ENCODE measurements at regions not wholly inside any gene's neighbourhood (a gene's known extent, or its start where the extent isn't known, plus 50 kb on each side); places are given as distances from the start of the nearest gene placed in this dataset.
"Not testable (repeated sequence)": the region's sequence is repeated elsewhere in the genome, so short reads cannot be mapped to it uniquely, and the experiment has no call there.

GRCh38 chr21:14903172-14903865 lies 161.5 kb downstream of the NRIP1 start:
- in situ Hi-C loops (cut with MboI; ENCODE audit: low sequenced_read_pairs) = no loop called here

GRCh38 chr21:14901482-14901958 lies 163.3 kb downstream of the NRIP1 start:
- in situ Hi-C loops (cut with MboI; ENCODE audit: low sequenced_read_pairs) = no loop called here

- in situ Hi-C loops (cut with MboI; ENCODE audit: low sequenced_read_pairs) = no loop called here
These were observed 164.2 kb downstream of the NRIP1 start for GRCh38 chr21:14900611-14901010.

- in situ Hi-C loops (cut with MboI; ENCODE audit: low sequenced_read_pairs) = no loop called here
These were observed 164.7 kb downstream of the NRIP1 start for GRCh38 chr21:14900058-14900457.

- in situ Hi-C loops (cut with MboI; ENCODE audit: low sequenced_read_pairs) = no loop called here
These were observed 169.0 kb downstream of the NRIP1 start for GRCh38 chr21:14895792-14896191.

- in situ Hi-C loops (cut with MboI; ENCODE audit: low sequenced_read_pairs) = no loop called here
These were observed 174.7 kb downstream of the NRIP1 start for GRCh38 chr21:14890141-14890540.

- in situ Hi-C loops (cut with MboI; ENCODE audit: low sequenced_read_pairs) = no loop called here
These were observed 175.6 kb downstream of the NRIP1 start for GRCh38 chr21:14889080-14889810.

GRCh38 chr21:14888202-14888601 lies 176.6 kb downstream of the NRIP1 start:
- in situ Hi-C loops (cut with MboI; ENCODE audit: low sequenced_read_pairs) = no loop called here

- in situ Hi-C loops (cut with MboI; ENCODE audit: low sequenced_read_pairs) = no loop called here
These were observed 178.8 kb downstream of the NRIP1 start for GRCh38 chr21:14886001-14886400.

GRCh38 chr21:14883351-14883750 lies 181.4 kb downstream of the NRIP1 start:
- in situ Hi-C loops (cut with MboI; ENCODE audit: low sequenced_read_pairs) = no loop called here

- in situ Hi-C loops (cut with MboI; ENCODE audit: low sequenced_read_pairs) = not testable (repeated sequence)
These were observed 182.3 kb downstream of the NRIP1 start for GRCh38 chr21:14882545-14882944.

- in situ Hi-C loops (cut with MboI; ENCODE audit: low sequenced_read_pairs) = no loop called here
These were observed 182.8 kb downstream of the NRIP1 start for GRCh38 chr21:14881863-14882499.

- in situ Hi-C loops (cut with MboI; ENCODE audit: low sequenced_read_pairs) = no loop called here
These were observed 183.9 kb downstream of the NRIP1 start for GRCh38 chr21:14880922-14881321.

GRCh38 chr21:14879458-14879857 lies 185.3 kb downstream of the NRIP1 start:
- in situ Hi-C loops (cut with MboI; ENCODE audit: low sequenced_read_pairs) = no loop called here

GRCh38 chr21:14878971-14879370 lies 185.8 kb downstream of the NRIP1 start:
- in situ Hi-C loops (cut with MboI; ENCODE audit: low sequenced_read_pairs) = no loop called here

- in situ Hi-C loops (cut with MboI; ENCODE audit: low sequenced_read_pairs) = no loop called here
These were observed 187.1 kb downstream of the NRIP1 start for GRCh38 chr21:14877581-14878228.

- in situ Hi-C loops (cut with MboI; ENCODE audit: low sequenced_read_pairs) = no loop called here
These were observed 188.3 kb downstream of the NRIP1 start for GRCh38 chr21:14876524-14876840.

GRCh38 chr21:14875704-14876523 lies 188.9 kb downstream of the NRIP1 start:
- in situ Hi-C loops (cut with MboI; ENCODE audit: low sequenced_read_pairs) = no loop called here

GRCh38 chr21:14875186-14875585 lies 189.6 kb downstream of the NRIP1 start:
- in situ Hi-C loops (cut with MboI; ENCODE audit: low sequenced_read_pairs) = no loop called here

- in situ Hi-C loops (cut with MboI; ENCODE audit: low sequenced_read_pairs) = no loop called here
These were observed 190.4 kb downstream of the NRIP1 start for GRCh38 chr21:14874379-14874778.

- in situ Hi-C loops (cut with MboI; ENCODE audit: low sequenced_read_pairs) = no loop called here
These were observed 192.9 kb downstream of the NRIP1 start for GRCh38 chr21:14871861-14872260.
